ENCODE measurements at regions not wholly inside any gene's neighbourhood (a gene's known extent, or its start where the extent isn't known, plus 50 kb on each side); places are given as distances from the start of the nearest gene placed in this dataset.

DNA sequence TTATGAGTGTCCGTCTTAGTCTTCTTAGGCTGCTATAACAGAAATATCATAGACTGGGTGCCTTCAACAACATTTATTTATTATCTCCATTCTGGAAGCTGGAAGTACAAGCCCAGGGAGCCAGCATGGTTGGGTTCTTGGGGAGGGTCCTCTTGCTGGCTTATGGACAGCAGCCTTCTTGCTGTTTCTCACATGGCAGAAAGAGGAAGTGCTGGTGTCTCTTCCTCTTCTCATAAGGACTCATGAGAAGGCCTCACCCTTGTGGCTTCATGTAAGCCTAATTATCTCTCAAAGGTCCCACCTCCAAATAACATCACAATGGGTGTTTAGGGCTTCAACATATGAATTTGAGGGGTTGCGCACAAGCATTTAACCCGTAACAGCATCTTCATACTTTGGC lies 207.0 kb upstream of the COX10 start:
- Histone ChIP-seq H3K9me3 (no peaks in the 10 kb centered on the region), H3K27ac (no peak overlapping the region), H3K4me1 (no peaks in the 10 kb centered on the region), H3K27me3 (no peaks in the 10 kb centered on the region), H3K4me3 (no peak overlapping the region), H3K36me3 (no peaks in the 10 kb centered on the region)
- DNase-seq (no peak), ATAC-seq (ENCODE audit: low FRiP score in 2 of 2) (no peak)
- TF ChIP-seq EP300 (IDR thresholded peaks at IDR 0.05): no peak
- TF ChIP-seq POLR2AphosphoS5 (IDR thresholded peaks at IDR 0.05): no peak
- TF ChIP-seq, protein P1, sequence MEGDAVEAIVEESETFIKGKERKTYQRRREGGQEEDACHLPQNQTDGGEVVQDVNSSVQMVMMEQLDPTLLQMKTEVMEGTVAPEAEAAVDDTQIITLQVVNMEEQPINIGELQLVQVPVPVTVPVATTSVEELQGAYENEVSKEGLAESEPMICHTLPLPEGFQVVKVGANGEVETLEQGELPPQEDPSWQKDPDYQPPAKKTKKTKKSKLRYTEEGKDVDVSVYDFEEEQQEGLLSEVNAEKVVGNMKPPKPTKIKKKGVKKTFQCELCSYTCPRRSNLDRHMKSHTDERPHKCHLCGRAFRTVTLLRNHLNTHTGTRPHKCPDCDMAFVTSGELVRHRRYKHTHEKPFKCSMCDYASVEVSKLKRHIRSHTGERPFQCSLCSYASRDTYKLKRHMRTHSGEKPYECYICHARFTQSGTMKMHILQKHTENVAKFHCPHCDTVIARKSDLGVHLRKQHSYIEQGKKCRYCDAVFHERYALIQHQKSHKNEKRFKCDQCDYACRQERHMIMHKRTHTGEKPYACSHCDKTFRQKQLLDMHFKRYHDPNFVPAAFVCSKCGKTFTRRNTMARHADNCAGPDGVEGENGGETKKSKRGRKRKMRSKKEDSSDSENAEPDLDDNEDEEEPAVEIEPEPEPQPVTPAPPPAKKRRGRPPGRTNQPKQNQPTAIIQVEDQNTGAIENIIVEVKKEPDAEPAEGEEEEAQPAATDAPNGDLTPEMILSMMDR (IDR thresholded peaks at IDR 0.05): no peak
- no peak for TF ChIP-seq POLR2A (IDR thresholded peaks at IDR 0.05)
- 99 to 100% methylated on average over 3 of the region's 3 CpGs for WGBS, 2 donors

DNA sequence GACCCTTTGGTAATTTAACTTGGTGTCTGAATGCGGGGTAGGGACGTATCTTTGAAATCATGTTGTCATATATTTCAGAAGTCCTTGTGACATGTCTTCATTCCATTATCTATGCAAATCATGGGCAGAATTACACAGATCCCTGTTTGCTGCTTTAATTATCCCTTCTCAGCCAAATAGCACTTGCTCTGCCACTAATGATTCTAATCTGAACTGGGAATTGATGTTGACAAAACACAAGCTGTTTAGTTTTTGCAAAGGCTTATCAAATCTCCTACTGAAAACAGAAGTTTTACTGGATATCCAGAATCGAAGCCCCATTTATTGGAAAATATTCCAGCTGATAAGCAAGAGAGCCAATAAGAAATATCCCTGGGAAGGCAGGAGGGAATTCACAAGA lies 205.9 kb upstream of the COX10 start:
- H3K36me3 ChIP-seq: no peaks in the 10 kb centered on the region
- H3K4me3 ChIP-seq: no peak overlapping the region
- H3K4me1 ChIP-seq: no peaks in the 10 kb centered on the region
- 87 to 90% methylated on average over 3 of the region's 3 CpGs for WGBS, 2 donors
- H3K27me3 ChIP-seq: no peaks in the 10 kb centered on the region
- TF ChIP-seq POLR2A (IDR thresholded peaks at IDR 0.05) (no peak), POLR2AphosphoS5 (IDR thresholded peaks at IDR 0.05) (no peak), EP300 (IDR thresholded peaks at IDR 0.05) (no peak)
- TF ChIP-seq, protein P1 (IDR thresholded peaks at IDR 0.05): no peak
- DNase-seq (no peak), ATAC-seq (ENCODE audit: low FRiP score in 2 of 2) (no peak)
- H3K9me3 ChIP-seq: no peaks in the 10 kb centered on the region
- no peak overlapping the region for H3K27ac ChIP-seq

DNA sequence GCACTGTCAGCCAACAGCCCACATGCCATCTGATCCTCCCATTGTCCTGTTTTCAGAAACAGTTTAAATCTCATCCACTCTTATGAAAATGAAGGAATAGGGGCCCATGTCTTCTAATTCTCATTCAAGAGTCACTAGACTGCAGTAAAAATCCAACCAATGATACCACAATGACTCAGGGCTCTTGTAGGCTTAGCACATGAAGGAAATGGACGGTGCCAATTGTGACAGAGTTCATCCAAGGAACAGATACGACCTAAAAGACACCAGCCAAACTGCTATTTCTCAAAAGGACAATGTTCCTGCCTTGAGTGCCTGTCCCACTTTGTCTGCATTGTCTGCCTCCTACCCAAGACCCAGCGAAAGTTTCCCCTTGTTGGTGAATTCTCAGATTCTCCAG lies 204.8 kb upstream of the COX10 start:
- no peaks in the 10 kb centered on the region for H3K9me3 ChIP-seq
- no peak overlapping the region for H3K4me3 ChIP-seq
- ATAC-seq (ENCODE audit: low FRiP score in 2 of 2) (no peak), DNase-seq (no peak)
- H3K27me3 ChIP-seq: no peaks in the 10 kb centered on the region
- TF ChIP-seq, protein P1 (IDR thresholded peaks at IDR 0.05): no peak
- TF ChIP-seq POLR2AphosphoS5 (IDR thresholded peaks at IDR 0.05) (no peak), EP300 (IDR thresholded peaks at IDR 0.05) (no peak), POLR2A (IDR thresholded peaks at IDR 0.05) (no peak)
- no peaks in the 10 kb centered on the region for H3K4me1 ChIP-seq
- no peak overlapping the region for H3K27ac ChIP-seq
- H3K36me3 ChIP-seq: no peaks in the 10 kb centered on the region
- 40 to 76% methylated on average over 3 of the region's 3 CpGs for WGBS, 2 donors

DNA sequence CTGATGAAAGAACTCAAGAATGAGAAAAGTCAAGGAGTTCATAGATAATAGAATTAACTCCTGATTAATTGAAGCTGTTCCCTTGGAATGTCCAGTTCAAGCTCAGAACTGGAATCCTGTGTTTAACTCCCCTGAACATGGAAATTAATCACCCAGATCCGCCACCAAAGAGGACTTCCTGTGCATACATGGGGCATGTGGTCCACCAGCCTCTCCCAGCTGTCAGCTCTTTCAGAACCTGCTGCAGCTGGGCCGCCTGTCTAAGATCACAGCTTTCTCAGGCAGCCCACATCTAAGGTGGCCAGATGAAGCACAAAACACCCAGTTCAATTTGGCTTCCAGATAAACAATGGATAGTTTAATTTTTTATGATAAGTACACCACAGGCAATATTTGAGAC lies 203.7 kb upstream of the COX10 start:
- ATAC-seq (ENCODE audit: low FRiP score in 2 of 2): no peak
- no peak overlapping the region for H3K27ac ChIP-seq
- H3K4me1 ChIP-seq: no peaks in the 10 kb centered on the region
- WGBS, 2 donors: 57 to 73% methylated on average over 2 of the region's 2 CpGs
- no peaks in the 10 kb centered on the region for H3K9me3 ChIP-seq
- TF ChIP-seq POLR2A (IDR thresholded peaks at IDR 0.05): no peak
- H3K27me3 ChIP-seq: no peaks in the 10 kb centered on the region
- no peak overlapping the region for H3K4me3 ChIP-seq
- no peaks in the 10 kb centered on the region for H3K36me3 ChIP-seq
- DNase-seq: no peak

DNA sequence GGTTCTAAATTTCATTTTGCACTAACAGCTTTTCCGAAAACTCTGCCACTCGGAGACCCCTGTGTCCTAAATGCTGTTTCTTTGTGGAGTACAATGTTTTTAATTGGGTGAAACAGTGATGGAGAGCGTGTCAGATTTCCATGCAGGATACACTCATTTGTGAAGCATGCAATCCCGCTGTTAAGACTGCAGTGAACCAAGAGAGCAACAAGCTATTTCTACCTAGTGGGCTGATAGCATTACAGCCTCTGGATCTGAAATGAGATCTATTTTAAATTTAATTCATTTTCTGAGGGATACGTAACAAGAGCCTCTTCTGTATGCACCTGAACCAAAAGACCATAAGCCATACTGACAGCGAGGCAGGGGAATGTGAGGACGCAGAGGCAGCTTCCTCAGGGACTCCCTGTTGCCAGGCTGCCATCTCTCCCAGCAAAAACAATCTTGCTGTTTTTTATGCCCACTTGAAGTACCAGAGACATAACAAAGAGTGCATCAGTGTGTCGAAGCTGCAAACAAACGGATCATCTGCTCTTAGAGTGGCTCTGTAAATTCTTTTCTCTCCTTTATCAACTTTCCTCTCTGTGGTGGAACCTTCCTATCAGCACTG lies 199.9 kb upstream of the COX10 start:
- no peak overlapping the region for H3K27ac ChIP-seq
- no peaks in the 10 kb centered on the region for H3K36me3 ChIP-seq
- no peak for DNase-seq
- H3K9me3 ChIP-seq: no peaks in the 10 kb centered on the region
- no peaks in the 10 kb centered on the region for H3K27me3 ChIP-seq
- TF ChIP-seq POLR2A (IDR thresholded peaks at IDR 0.05): no peak
- no peak for TF ChIP-seq POLR2AphosphoS5 (IDR thresholded peaks at IDR 0.05)
- no peak for TF ChIP-seq EP300 (IDR thresholded peaks at IDR 0.05)
- TF ChIP-seq, protein P1 (IDR thresholded peaks at IDR 0.05): no peak
- no peak overlapping the region for H3K4me3 ChIP-seq
- H3K4me1 ChIP-seq: no peaks in the 10 kb centered on the region
- 76 to 83% methylated on average over 9 of the region's 9 CpGs for WGBS, 2 donors
- no peak for ATAC-seq (ENCODE audit: low FRiP score in 2 of 2)
